SK-N-SH (cell line): ENCODE measurements at regions not wholly inside any gene's neighbourhood (a gene's known extent, or its start where the extent isn't known, plus 50 kb on each side); places are given as distances from the start of the nearest gene placed in this dataset.

Experiments used
- CTCF ChIA-PET: fragments of 300-600, 350-600 bp; formaldehyde crosslinking; extraction: SDS; loops from one replicate; lab custom pipeline; 2021; lab: Yijun Ruan, JAX
- POLR2A ChIA-PET: fragments of 350-600 bp; sonication (Branson Sonifier 250); formaldehyde crosslinking; extraction: SDS; loops from one replicate; lab custom pipeline; 2020; ENCODE audit warnings: antibody characterized with exemption, inconsistent platforms; lab: Yijun Ruan, JAX
- DNase-seq: peaks from one replicate; pipeline ENCODE4 v3.0.0; 2012
- H2AFZ ChIP-seq: fragments of 200-600 bp; sonication (generic); 2 replicates; pipeline ENCODE4 v1.8.1; 2016; ENCODE audit warnings: antibody characterized with exemption, mild to moderate bottlenecking, low read depth
- H3F3A ChIP-seq: fragments of 200-600 bp; sonication (generic); replicated peaks from 2 replicates; pipeline ENCODE3; 2016; ENCODE audit warnings: antibody characterized with exemption, mild to moderate bottlenecking; ENCODE audit not compliant: insufficient read depth
- H3K27ac ChIP-seq, 2 experiments: fragments of 200-500 bp in 1 of 2; fragments of 200-600 bp in 1 of 2; sonication (Bioruptor generic) in 1 of 2; sonication (generic), shearing (Covaris generic) in 1 of 2; 2 replicates each; pipeline versions ENCODE4 v1.5.1 to v1.6.1; 2014 to 2016; ENCODE audit warnings: low read depth in 2 of 2, inconsistent platforms in 1 of 2, low read length in 1 of 2, mild to moderate bottlenecking in 1 of 2, mixed read lengths in 1 of 2
- H3K27me3 ChIP-seq: fragments of 200-600 bp; sonication (generic), shearing (Covaris generic); 2 replicates; pipeline ENCODE4 v1.6.1; 2016; ENCODE audit warnings: mixed run types; ENCODE audit not compliant: insufficient read depth
- H3K36me3 ChIP-seq, 2 experiments: fragments of 200-500 bp in 1 of 2; fragments of 200-600 bp in 1 of 2; sonication (Bioruptor generic) in 1 of 2; sonication (generic) in 1 of 2; replicated peaks in 1 of 2; 2 replicates each; pipeline versions ENCODE3 to v1.5.1; 2014 to 2016; ENCODE audit warnings: low read length in 1 of 2, mild to moderate bottlenecking in 1 of 2; ENCODE audit not compliant: insufficient read depth in 2 of 2, control insufficient read depth in 1 of 2
- H3K4me1 ChIP-seq, 2 experiments: fragments of 200-500 bp in 1 of 2; fragments of 200-600 bp in 1 of 2; sonication (Bioruptor generic) in 1 of 2; sonication (generic), shearing (Covaris generic) in 1 of 2; 2 replicates each; pipeline versions ENCODE4 v1.5.1 to v1.6.1; 2014 to 2016; ENCODE audit warnings: low read depth in 1 of 2, low read length in 1 of 2, mixed run types in 1 of 2; ENCODE audit not compliant: insufficient read depth in 2 of 2, control insufficient read depth in 1 of 2
- H3K4me2 ChIP-seq: fragments of 200-600 bp; sonication (generic), shearing (Covaris generic); 2 replicates; pipeline ENCODE4 v1.6.1; 2017; ENCODE audit warnings: mixed run types
- H3K4me3 ChIP-seq, 2 experiments: fragments of 200-500 bp in 1 of 2; fragments of 200-600 bp in 1 of 2; sonication (Bioruptor generic) in 1 of 2; sonication (generic), shearing (Covaris generic) in 1 of 2; 2 replicates each; pipeline versions ENCODE4 v1.5.1 to v1.8.1; 2014 to 2016; ENCODE audit warnings: low read depth in 2 of 2, inconsistent platforms in 1 of 2, low read length in 1 of 2, mild to moderate bottlenecking in 1 of 2, mixed read lengths in 1 of 2, moderate library complexity in 1 of 2
- H3K79me2 ChIP-seq: fragments of 200-600 bp; sonication (generic); 2 replicates; pipeline ENCODE4 v1.8.1; 2017; ENCODE audit warnings: mild to moderate bottlenecking; ENCODE audit not compliant: insufficient read depth
- H3K9ac ChIP-seq: fragments of 200-600 bp; sonication (generic); 2 replicates; pipeline ENCODE4 v1.6.1; 2017; ENCODE audit warnings: mixed run types
- H3K9me2 ChIP-seq: fragments of 200-600 bp; sonication (generic); 2 replicates; pipeline ENCODE4 v1.6.1; 2017; ENCODE audit warnings: mixed run types
- H3K9me3 ChIP-seq: fragments of 200-600 bp; sonication (generic); 2 replicates; pipeline ENCODE4 v1.6.1; 2017; ENCODE audit warnings: mixed run types, mild to moderate bottlenecking, moderate library complexity
- H4K20me1 ChIP-seq: fragments of 200-600 bp; sonication (generic); 2 replicates; pipeline ENCODE4 v1.6.1; 2017; ENCODE audit warnings: mild to moderate bottlenecking, mixed run types; ENCODE audit not compliant: insufficient read depth
- CHD2 ChIP-seq: fragments of 150-350 bp; IDR thresholded peaks from 2 replicates; pipeline ENCODE4 v1.6.1; 2018; ENCODE audit warnings: low read length; ENCODE audit not compliant: partially characterized antibody
- EP300 ChIP-seq, 2 experiments: IDR thresholded peaks; 2 replicates each; pipeline versions ENCODE4 v1.4.0 to v1.6.1; 2012; ENCODE audit warnings: borderline replicate concordance in 1 of 2, low read depth in 1 of 2, low read length in 1 of 2
- GATA2 ChIP-seq: sonication (generic); formaldehyde crosslinking; IDR thresholded peaks from 2 replicates; pipeline ENCODE4 v1.5.0; 2020; ENCODE audit warnings: mild to moderate bottlenecking, missing genetic modification reagents
- RXRA ChIP-seq: IDR thresholded peaks from 2 replicates; pipeline ENCODE4 v1.4.0; 2012; ENCODE audit warnings: low read depth, mild to moderate bottlenecking, borderline replicate concordance
- SIN3A ChIP-seq: IDR thresholded peaks from 2 replicates; pipeline ENCODE4 v1.6.1; 2012; ENCODE audit warnings: low read depth, mild to moderate bottlenecking, low read length, moderate library complexity, borderline replicate concordance
- TEAD4 ChIP-seq: IDR thresholded peaks from 2 replicates; pipeline ENCODE4 v1.4.0; 2012; ENCODE audit warnings: mild to moderate bottlenecking, borderline replicate concordance; ENCODE audit not compliant: insufficient read depth
- YY1 ChIP-seq: IDR thresholded peaks from 2 replicates; pipeline ENCODE4 v1.4.0; 2012; ENCODE audit warnings: low read depth, mild to moderate bottlenecking
- WGBS: methylation state at CpG from one replicate; pipeline ENCODE4 v1.1.6; 2017; ENCODE audit warnings: low lambda C conversion rate; 5-methylcytosine and 5-hydroxymethylcytosine counted together
- TF ChIP-seq, protein P1 (sequence below): IDR thresholded peaks from 2 replicates; pipeline ENCODE4 v1.4.0; 2012; ENCODE audit warnings: low read depth, borderline replicate concordance
- TF ChIP-seq, protein P2 (sequence below): fragments of 150-350 bp; IDR thresholded peaks from 2 replicates; pipeline ENCODE4 v1.6.1; 2016; ENCODE audit warnings: mild to moderate bottlenecking, low read depth, low read length

DNA sequence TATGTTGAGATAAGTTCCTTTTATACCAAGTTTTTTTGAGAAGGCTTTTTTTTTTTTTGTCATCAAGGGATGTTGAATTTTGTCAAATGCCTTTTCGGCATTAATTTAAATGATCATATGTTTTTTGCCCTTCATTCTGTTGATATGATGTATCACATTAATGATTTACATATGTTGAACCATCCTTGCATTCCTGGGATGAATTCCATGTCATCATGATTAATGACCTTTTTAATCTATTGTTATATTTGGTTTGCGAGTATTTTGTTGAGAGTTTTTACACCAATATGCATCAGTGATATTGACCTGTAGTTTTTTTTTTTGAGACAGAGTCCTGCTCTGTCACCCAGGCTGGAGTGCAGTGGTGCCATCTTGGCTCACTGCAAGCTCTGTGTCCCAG, 585.7 kb upstream of the FANCL start (continued):
- TF ChIP-seq, protein P1, sequence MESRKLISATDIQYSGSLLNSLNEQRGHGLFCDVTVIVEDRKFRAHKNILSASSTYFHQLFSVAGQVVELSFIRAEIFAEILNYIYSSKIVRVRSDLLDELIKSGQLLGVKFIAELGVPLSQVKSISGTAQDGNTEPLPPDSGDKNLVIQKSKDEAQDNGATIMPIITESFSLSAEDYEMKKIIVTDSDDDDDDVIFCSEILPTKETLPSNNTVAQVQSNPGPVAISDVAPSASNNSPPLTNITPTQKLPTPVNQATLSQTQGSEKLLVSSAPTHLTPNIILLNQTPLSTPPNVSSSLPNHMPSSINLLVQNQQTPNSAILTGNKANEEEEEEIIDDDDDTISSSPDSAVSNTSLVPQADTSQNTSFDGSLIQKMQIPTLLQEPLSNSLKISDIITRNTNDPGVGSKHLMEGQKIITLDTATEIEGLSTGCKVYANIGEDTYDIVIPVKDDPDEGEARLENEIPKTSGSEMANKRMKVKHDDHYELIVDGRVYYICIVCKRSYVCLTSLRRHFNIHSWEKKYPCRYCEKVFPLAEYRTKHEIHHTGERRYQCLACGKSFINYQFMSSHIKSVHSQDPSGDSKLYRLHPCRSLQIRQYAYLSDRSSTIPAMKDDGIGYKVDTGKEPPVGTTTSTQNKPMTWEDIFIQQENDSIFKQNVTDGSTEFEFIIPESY = no peak
- TF ChIP-seq, protein P2, sequence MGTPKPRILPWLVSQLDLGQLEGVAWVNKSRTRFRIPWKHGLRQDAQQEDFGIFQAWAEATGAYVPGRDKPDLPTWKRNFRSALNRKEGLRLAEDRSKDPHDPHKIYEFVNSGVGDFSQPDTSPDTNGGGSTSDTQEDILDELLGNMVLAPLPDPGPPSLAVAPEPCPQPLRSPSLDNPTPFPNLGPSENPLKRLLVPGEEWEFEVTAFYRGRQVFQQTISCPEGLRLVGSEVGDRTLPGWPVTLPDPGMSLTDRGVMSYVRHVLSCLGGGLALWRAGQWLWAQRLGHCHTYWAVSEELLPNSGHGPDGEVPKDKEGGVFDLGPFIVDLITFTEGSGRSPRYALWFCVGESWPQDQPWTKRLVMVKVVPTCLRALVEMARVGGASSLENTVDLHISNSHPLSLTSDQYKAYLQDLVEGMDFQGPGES = no peak
- TF ChIP-seq RXRA (no peak), EP300 (IDR thresholded peaks at IDR 0.05; ENCODE audit: borderline replicate concordance in 1 of 2, low read depth in 1 of 2, low read length in 1 of 2) (no peak)

DNA sequence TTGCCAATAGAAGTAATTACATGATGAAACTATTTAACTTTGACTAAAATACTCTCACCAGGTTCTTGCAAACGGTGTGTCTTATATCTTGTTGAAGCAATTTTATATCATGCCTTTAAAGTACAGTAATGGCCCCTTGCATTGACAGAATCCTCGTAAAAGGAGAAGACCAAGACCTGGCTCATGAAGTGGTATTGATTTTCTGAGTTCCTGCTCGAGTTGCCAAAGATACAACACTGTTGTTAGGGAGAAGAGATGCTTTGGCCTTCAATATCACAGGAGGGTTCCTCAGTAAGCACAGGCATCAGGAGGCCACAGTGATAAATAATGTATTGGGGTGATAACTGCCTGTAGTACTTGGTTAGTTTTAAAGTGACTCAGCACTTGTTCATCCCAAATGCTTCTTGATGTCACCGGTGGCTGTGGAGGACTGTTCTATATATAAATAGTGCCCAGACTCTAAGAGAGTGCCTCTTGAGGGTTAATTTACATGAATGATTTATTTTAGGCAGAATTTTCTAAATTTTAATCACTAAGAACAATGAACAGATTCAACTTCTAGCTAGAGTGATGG, 571.7 kb upstream of the FANCL start:
- H3K79me2 ChIP-seq = no peaks in the 10 kb centered on the region
- no peak overlapping the region for H3K9ac ChIP-seq
- H3F3A ChIP-seq = no peaks in the 10 kb centered on the region
- WGBS = 31% methylated on average over 4 of the region's 4 CpGs
- H3K27me3 ChIP-seq = no peaks in the 10 kb centered on the region
- H3K4me1 ChIP-seq = no peaks in the 10 kb centered on the region
- POLR2A ChIA-PET = no interaction called here
- CTCF ChIA-PET = no interaction called here
- H4K20me1 ChIP-seq = no peaks in the 10 kb centered on the region
- no peaks in the 10 kb centered on the region for H3K36me3 ChIP-seq
- no peak for DNase-seq
- H3K4me2 ChIP-seq = no peak overlapping the region
- H3K27ac ChIP-seq = no peak overlapping the region
- H3K4me3 ChIP-seq = no peak overlapping the region
- H3K9me3 ChIP-seq = no peaks in the 10 kb centered on the region
- TF ChIP-seq, protein P2 = no peak
- no peak for TF ChIP-seq TEAD4
- TF ChIP-seq YY1 = no peak
- TF ChIP-seq SIN3A = no peak
- TF ChIP-seq GATA2 (CRISPR knock-in tag) = no peak
- H3K9me2 ChIP-seq = no peaks in the 10 kb centered on the region
- H2AFZ ChIP-seq = no peak overlapping the region

DNA sequence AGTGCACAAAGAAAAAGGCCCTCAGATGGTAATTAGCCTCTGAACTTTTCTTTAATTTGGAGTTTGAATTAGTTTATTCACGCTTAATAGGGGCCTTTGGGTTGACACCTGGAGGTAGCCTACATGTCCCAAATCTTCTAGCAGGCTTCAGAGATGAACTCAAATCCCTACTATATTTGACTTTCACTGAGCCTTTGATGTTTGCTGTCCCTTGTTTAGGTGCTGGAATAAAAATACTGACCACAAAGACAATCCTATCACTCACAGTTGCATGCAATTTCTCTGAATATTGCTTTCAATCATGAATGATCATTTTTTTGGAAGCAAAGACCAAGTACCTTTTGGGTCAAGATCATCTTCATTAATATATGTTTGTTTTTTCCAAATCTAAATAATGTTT, 564.0 kb upstream of the FANCL start:
- Histone ChIP-seq H3K27me3 (no peaks in the 10 kb centered on the region), H3K4me3 (no peak overlapping the region), H4K20me1 (no peaks in the 10 kb centered on the region), H3K36me3 (no peaks in the 10 kb centered on the region)
- no peak for TF ChIP-seq CHD2
- TF ChIP-seq, all 33 proteins: peak for 0
- 6% methylated on average over 1 of the region's 1 CpG for WGBS
- no peak overlapping the region for H2AFZ ChIP-seq
- ChIA-PET CTCF (no interaction called here), POLR2A (no interaction called here)
- no peaks in the 10 kb centered on the region for H3K4me1 ChIP-seq
- no peaks in the 10 kb centered on the region for H3F3A ChIP-seq
- H3K9me3 ChIP-seq = no peaks in the 10 kb centered on the region
- no peak overlapping the region for H3K27ac ChIP-seq
- H3K9ac ChIP-seq = no peak overlapping the region
- no peaks in the 10 kb centered on the region for H3K9me2 ChIP-seq
- H3K79me2 ChIP-seq = no peaks in the 10 kb centered on the region
- H3K4me2 ChIP-seq = no peak overlapping the region
- DNase-seq = no peak
